CD4-positive, CD25-positive, alpha-beta regulatory T cell (primary cell): ENCODE measurements at regions not wholly inside any gene's neighbourhood (a gene's known extent, or its start where the extent isn't known, plus 50 kb on each side); places are given as distances from the start of the nearest gene placed in this dataset.

Experiments used
- ATAC-seq, 2 donors: fragments of 150-1000 bp; cut with Tn5 transposase; one replicate each; pipeline ENCODE4 v1.10.0; 2021; ENCODE audit warnings: low read depth in 2 of 2, moderate number of reproducible peaks in 2 of 2, moderate library complexity in 1 of 2
- DNase-seq, 3 donors: peaks; one replicate each; pipeline versions ENCODE4 v3.0.0 to v3.0.0-alpha.2; 2012 to 2022; ENCODE audit warnings: mixed read lengths in 1 of 3
- H3K27ac ChIP-seq: one replicate; pipeline ENCODE4 v1.7.0; 2013; ENCODE audit warnings: mild to moderate bottlenecking, low read length; ENCODE audit not compliant: insufficient read depth, poor library complexity, severe bottlenecking
- H3K27me3 ChIP-seq: one replicate; pipeline ENCODE4 v1.7.0; 2013; ENCODE audit warnings: low read length; ENCODE audit not compliant: control insufficient read depth, insufficient read depth
- H3K36me3 ChIP-seq: one replicate; pipeline ENCODE4 v1.7.0; 2013; ENCODE audit warnings: mild to moderate bottlenecking, low read length, moderate library complexity; ENCODE audit not compliant: control insufficient read depth, insufficient read depth
- H3K4me1 ChIP-seq: 2 replicates; pipeline ENCODE4 v1.7.0; 2013; ENCODE audit warnings: mild to moderate bottlenecking, low read length; ENCODE audit not compliant: insufficient read depth, control insufficient read depth, poor library complexity, severe bottlenecking
- H3K4me3 ChIP-seq: one replicate; pipeline ENCODE4 v1.7.0; 2013; ENCODE audit warnings: low read depth, mild to moderate bottlenecking, low read length, moderate library complexity
- H3K9me3 ChIP-seq, 2 experiments: 1 replicate in 1 of 2; 2 replicates in 1 of 2; pipeline ENCODE4 v1.7.0; 2013; ENCODE audit warnings: low read length in 2 of 2, mild to moderate bottlenecking in 1 of 2, moderate library complexity in 1 of 2; ENCODE audit not compliant: control insufficient read depth in 2 of 2
- H3K27ac Mint-ChIP-seq, 3 donors: one replicate each; pipeline ENCODE4 v1.8.0; 2020 to 2022; ENCODE audit warnings: mild to moderate bottlenecking in 3 of 3, mixed read lengths in 3 of 3, moderate library complexity in 2 of 3
- H3K27me3 Mint-ChIP-seq: one replicate; pipeline ENCODE4 v1.8.0; 2022; ENCODE audit warnings: mild to moderate bottlenecking, mixed read lengths
- H3K36me3 Mint-ChIP-seq: one replicate; pipeline ENCODE4 v1.8.0; 2020; ENCODE audit warnings: mixed read lengths
- H3K4me1 Mint-ChIP-seq, 4 donors: one replicate each; pipeline ENCODE4 v1.8.0; 2020 to 2022; ENCODE audit warnings: mixed read lengths in 4 of 4, mild to moderate bottlenecking in 1 of 4
- H3K4me3 Mint-ChIP-seq, 4 donors: one replicate each; pipeline ENCODE4 v1.8.0; 2020 to 2022; ENCODE audit warnings: mild to moderate bottlenecking in 4 of 4, mixed read lengths in 4 of 4, moderate library complexity in 3 of 4
- H3K9me3 Mint-ChIP-seq, 7 donors: one replicate each; pipeline ENCODE4 v1.8.0; 2020 to 2022; ENCODE audit warnings: mixed read lengths in 7 of 7, mild to moderate bottlenecking in 3 of 7, moderate library complexity in 2 of 7

GRCh38 chr4:125389713-125390112 lies 75.0 kb downstream of the FAT4 start:
- no peak overlapping the region for H3K4me3 Mint-ChIP-seq
- no peak overlapping the region for H3K4me3 ChIP-seq
- no peaks in the 10 kb centered on the region for H3K27me3 ChIP-seq
- ATAC-seq (no peak), DNase-seq (no peak)
- H3K4me1 Mint-ChIP-seq: no peaks in the 10 kb centered on the region
- H3K27me3 Mint-ChIP-seq: no peaks in the 10 kb centered on the region
- H3K36me3 ChIP-seq: no peaks in the 10 kb centered on the region
- H3K9me3 ChIP-seq: no peaks in the 10 kb centered on the region
- no peaks in the 10 kb centered on the region for H3K36me3 Mint-ChIP-seq
- H3K9me3 Mint-ChIP-seq: peaks cover 0 to 26% (median 4%) of the 10 kb centered on the region in 7 donors
- no peaks in the 10 kb centered on the region for H3K4me1 ChIP-seq
- H3K27ac Mint-ChIP-seq: no peak overlapping the region
- H3K27ac ChIP-seq: no peak overlapping the region

GRCh38 chr4:125390126-125390525 lies 75.4 kb downstream of the FAT4 start:
- Histone ChIP-seq H3K9me3 (no peaks in the 10 kb centered on the region), H3K36me3 (no peaks in the 10 kb centered on the region), H3K27me3 (no peaks in the 10 kb centered on the region), H3K4me3 (no peak overlapping the region), H3K27ac (no peak overlapping the region), H3K4me1 (no peaks in the 10 kb centered on the region)
- no peaks in the 10 kb centered on the region for H3K27me3 Mint-ChIP-seq
- no peak for DNase-seq
- no peak overlapping the region for H3K4me3 Mint-ChIP-seq
- H3K9me3 Mint-ChIP-seq: peaks cover 0 to 26% (median 4%) of the 10 kb centered on the region in 7 donors
- no peaks in the 10 kb centered on the region for H3K36me3 Mint-ChIP-seq
- ATAC-seq: no peak
- no peak overlapping the region for H3K27ac Mint-ChIP-seq
- no peaks in the 10 kb centered on the region for H3K4me1 Mint-ChIP-seq

- Histone ChIP-seq H3K9me3 (no peaks in the 10 kb centered on the region), H3K36me3 (no peaks in the 10 kb centered on the region), H3K27ac (no peak overlapping the region), H3K27me3 (no peaks in the 10 kb centered on the region), H3K4me1 (no peaks in the 10 kb centered on the region), H3K4me3 (no peak overlapping the region)
- ATAC-seq (no peak), DNase-seq (no peak)
- no peak overlapping the region for H3K4me3 Mint-ChIP-seq
- H3K27ac Mint-ChIP-seq: no peak overlapping the region
- H3K4me1 Mint-ChIP-seq: no peaks in the 10 kb centered on the region
- no peaks in the 10 kb centered on the region for H3K36me3 Mint-ChIP-seq
- H3K9me3 Mint-ChIP-seq: peaks cover 0 to 26% (median 4%) of the 10 kb centered on the region in 7 donors
- H3K27me3 Mint-ChIP-seq: no peaks in the 10 kb centered on the region
These were observed 76.0 kb downstream of the FAT4 start for GRCh38 chr4:125390727-125391126.

GRCh38 chr4:125392694-125393093 lies 77.9 kb downstream of the FAT4 start:
- no peaks in the 10 kb centered on the region for H3K9me3 ChIP-seq
- H3K27ac ChIP-seq: no peak overlapping the region
- H3K9me3 Mint-ChIP-seq: peaks cover 0 to 25% (median 4%) of the 10 kb centered on the region in 7 donors
- DNase-seq (no peak), ATAC-seq (no peak)
- no peak overlapping the region for H3K4me3 Mint-ChIP-seq
- H3K27ac Mint-ChIP-seq: no peak overlapping the region
- H3K36me3 Mint-ChIP-seq: no peaks in the 10 kb centered on the region
- no peak overlapping the region for H3K4me3 ChIP-seq
- no peaks in the 10 kb centered on the region for H3K4me1 Mint-ChIP-seq
- no peaks in the 10 kb centered on the region for H3K36me3 ChIP-seq
- H3K27me3 ChIP-seq: no peaks in the 10 kb centered on the region
- H3K27me3 Mint-ChIP-seq: no peaks in the 10 kb centered on the region
- H3K4me1 ChIP-seq: no peaks in the 10 kb centered on the region

DNA sequence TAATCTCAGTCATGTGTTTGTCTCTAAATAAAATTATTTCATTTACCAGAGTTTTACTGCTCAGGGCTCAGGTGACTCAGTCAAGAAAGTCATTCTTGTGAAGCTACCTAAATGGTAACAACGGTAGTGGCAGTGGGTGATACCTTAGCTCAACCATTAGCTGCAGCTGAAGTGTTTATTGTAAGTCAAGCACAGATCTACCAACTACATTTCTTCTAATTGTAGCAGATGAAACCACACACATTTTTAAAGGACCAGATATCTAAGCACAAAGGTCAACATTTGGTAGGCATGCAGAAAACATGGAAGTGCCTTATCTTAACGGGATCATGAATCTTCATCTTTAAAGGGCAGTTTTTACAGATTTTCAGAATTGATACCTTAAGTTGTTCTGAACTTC lies 79.1 kb downstream of the FAT4 start:
- no peaks in the 10 kb centered on the region for H3K9me3 ChIP-seq
- no peaks in the 10 kb centered on the region for H3K36me3 ChIP-seq
- no peaks in the 10 kb centered on the region for H3K4me1 ChIP-seq
- ATAC-seq (no peak), DNase-seq (no peak)
- H3K27ac ChIP-seq: no peak overlapping the region
- H3K4me3 Mint-ChIP-seq: no peak overlapping the region
- no peaks in the 10 kb centered on the region for H3K27me3 ChIP-seq
- peaks cover 0 to 22% (median 4%) of the 10 kb centered on the region in 7 donors for H3K9me3 Mint-ChIP-seq
- H3K27me3 Mint-ChIP-seq: no peaks in the 10 kb centered on the region
- no peaks in the 10 kb centered on the region for H3K4me1 Mint-ChIP-seq
- H3K4me3 ChIP-seq: no peak overlapping the region
- H3K27ac Mint-ChIP-seq: no peak overlapping the region
- H3K36me3 Mint-ChIP-seq: no peaks in the 10 kb centered on the region

DNA sequence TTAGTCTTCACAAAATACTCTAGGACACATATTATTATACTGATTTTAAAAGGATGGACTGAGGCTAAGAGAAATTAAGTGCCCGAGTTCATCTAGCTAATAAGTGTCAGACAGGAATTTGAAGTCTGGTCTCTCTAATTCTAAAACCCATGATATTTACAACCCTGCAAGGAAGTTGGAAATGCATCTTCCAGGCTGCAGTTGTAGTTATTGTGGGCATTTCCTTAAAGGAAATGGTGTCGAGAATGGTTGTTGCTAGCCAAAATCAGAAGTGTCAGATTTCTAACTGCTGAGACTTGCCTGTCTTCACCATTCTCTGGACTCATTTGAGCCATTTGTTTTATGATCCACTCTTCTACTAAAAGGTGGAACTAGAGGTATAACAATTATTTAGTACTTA lies 82.5 kb downstream of the FAT4 start:
- ATAC-seq: no peak
- no peak for DNase-seq

GRCh38 chr4:125398263-125399002 lies 83.7 kb downstream of the FAT4 start:
- no peaks in the 10 kb centered on the region for H3K36me3 Mint-ChIP-seq
- peaks cover 0 to 7% (median 4%) of the 10 kb centered on the region in 7 donors for H3K9me3 Mint-ChIP-seq
- Histone ChIP-seq H3K27ac (no peak overlapping the region), H3K36me3 (no peaks in the 10 kb centered on the region), H3K9me3 (no peaks in the 10 kb centered on the region), H3K4me1 (no peaks in the 10 kb centered on the region), H3K27me3 (no peaks in the 10 kb centered on the region), H3K4me3 (no peak overlapping the region)
- H3K27me3 Mint-ChIP-seq: no peaks in the 10 kb centered on the region
- no peak overlapping the region for H3K4me3 Mint-ChIP-seq
- H3K4me1 Mint-ChIP-seq: no peaks in the 10 kb centered on the region
- DNase-seq (no peak), ATAC-seq (no peak)
- H3K27ac Mint-ChIP-seq: no peak overlapping the region

More for the DNA sequence above, 82.5 kb downstream of the FAT4 start:
- Mint-ChIP-seq H3K36me3 (no peaks in the 10 kb centered on the region), H3K4me3 (no peak overlapping the region), H3K9me3 (peaks cover 0 to 7% (median 2%) of the 10 kb centered on the region in 7 donors), H3K27ac (no peak overlapping the region), H3K27me3 (no peaks in the 10 kb centered on the region), H3K4me1 (no peaks in the 10 kb centered on the region)
- Histone ChIP-seq H3K27ac (no peak overlapping the region), H3K9me3 (no peaks in the 10 kb centered on the region), H3K4me3 (no peak overlapping the region), H3K27me3 (no peaks in the 10 kb centered on the region), H3K36me3 (no peaks in the 10 kb centered on the region), H3K4me1 (no peaks in the 10 kb centered on the region)

DNA sequence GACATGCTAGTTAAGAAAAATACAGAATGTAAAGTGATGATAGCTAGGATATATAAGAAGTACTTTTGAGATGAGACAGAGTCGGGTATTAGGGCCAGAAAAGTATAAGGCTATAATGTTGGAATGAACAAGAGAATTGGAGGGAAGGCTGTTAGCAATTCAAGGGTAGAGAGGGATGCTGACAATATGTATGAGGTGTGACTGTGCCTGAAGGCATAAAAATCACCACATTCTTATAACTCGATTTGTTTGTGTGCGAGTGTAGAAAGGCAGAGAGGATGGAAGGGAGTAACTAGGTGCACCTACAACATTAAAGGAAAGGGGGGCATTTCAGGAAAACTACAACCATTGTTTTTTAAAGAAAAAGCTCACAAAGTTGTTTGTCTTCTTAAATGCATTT lies 86.0 kb downstream of the FAT4 start:
- Mint-ChIP-seq H3K9me3 (peaks cover 0 to 13% (median 4%) of the 10 kb centered on the region in 7 donors), H3K4me1 (no peaks in the 10 kb centered on the region), H3K27ac (no peak overlapping the region), H3K36me3 (no peaks in the 10 kb centered on the region), H3K27me3 (no peaks in the 10 kb centered on the region), H3K4me3 (no peak overlapping the region)
- Histone ChIP-seq H3K4me3 (no peak overlapping the region), H3K27ac (no peak overlapping the region), H3K36me3 (no peaks in the 10 kb centered on the region), H3K4me1 (no peaks in the 10 kb centered on the region), H3K9me3 (no peaks in the 10 kb centered on the region), H3K27me3 (no peaks in the 10 kb centered on the region)
- no peak for ATAC-seq
- no peak for DNase-seq
